ENCODE measurements at regions not wholly inside any gene's neighbourhood (a gene's known extent, or its start where the extent isn't known, plus 50 kb on each side); places are given as distances from the start of the nearest gene placed in this dataset.

- H3K4me3 Mint-ChIP-seq: no peak overlapping the region
- POLR2A ChIA-PET (ENCODE audit: partially characterized antibody): no interaction called here
- H3K9me3 Mint-ChIP-seq: no peaks in the 10 kb centered on the region
- no peak overlapping the region for H3K27ac Mint-ChIP-seq
- Histone ChIP-seq H3K4me1 (ENCODE audit: insufficient read depth, low read length) (no peaks in the 10 kb centered on the region), H3K9me3 (ENCODE audit: control insufficient read depth in 1 of 2, low read length in 2 of 2) (no peaks in the 10 kb centered on the region), H3K36me3 (ENCODE audit: insufficient read depth, low read length) (no peaks in the 10 kb centered on the region), H3K27ac (ENCODE audit: low read depth, low read length) (no peak overlapping the region), H3K27me3 (ENCODE audit: insufficient read depth, low read length) (no peaks in the 10 kb centered on the region), H3K4me3 (ENCODE audit: low read length in 2 of 2) (no peak overlapping the region)
- no peaks in the 10 kb centered on the region for H3K4me1 Mint-ChIP-seq
- intact Hi-C loops (cut with micrococcal nuclease): no loop called here
- no peak for DNase-seq
- peaks cover 3 to 7% of the 10 kb centered on the region in 2 donors for H3K27me3 Mint-ChIP-seq
- no peaks in the 10 kb centered on the region for H3K36me3 Mint-ChIP-seq
- CTCF ChIA-PET (ENCODE audit: partially characterized antibody): no interaction called here
Observed at GRCh38 chr3:40915346-40915865, 283.9 kb upstream of the CTNNB1 start.

- Mint-ChIP-seq H3K4me3 (no peak overlapping the region), H3K36me3 (no peaks in the 10 kb centered on the region), H3K27me3 (no peaks in the 10 kb centered on the region), H3K4me1 (no peaks in the 10 kb centered on the region), H3K27ac (no peak overlapping the region), H3K9me3 (no peaks in the 10 kb centered on the region)
- H3K9me3 ChIP-seq (ENCODE audit: control insufficient read depth in 1 of 2, low read length in 2 of 2): no peaks in the 10 kb centered on the region
- ChIA-PET CTCF (ENCODE audit: partially characterized antibody) (no interaction called here), POLR2A (ENCODE audit: partially characterized antibody) (no interaction called here)
- no peak overlapping the region for H3K27ac ChIP-seq (ENCODE audit: low read depth, low read length)
- DNase-seq: no peak
- H3K27me3 ChIP-seq (ENCODE audit: insufficient read depth, low read length): no peaks in the 10 kb centered on the region
- no peak overlapping the region for H3K4me3 ChIP-seq (ENCODE audit: low read length in 2 of 2)
- no peaks in the 10 kb centered on the region for H3K4me1 ChIP-seq (ENCODE audit: insufficient read depth, low read length)
- intact Hi-C loops (cut with micrococcal nuclease): no loop called here
- H3K36me3 ChIP-seq (ENCODE audit: insufficient read depth, low read length): no peaks in the 10 kb centered on the region
Observed at GRCh38 chr3:40920041-40920440, 279.3 kb upstream of the CTNNB1 start.

DNA sequence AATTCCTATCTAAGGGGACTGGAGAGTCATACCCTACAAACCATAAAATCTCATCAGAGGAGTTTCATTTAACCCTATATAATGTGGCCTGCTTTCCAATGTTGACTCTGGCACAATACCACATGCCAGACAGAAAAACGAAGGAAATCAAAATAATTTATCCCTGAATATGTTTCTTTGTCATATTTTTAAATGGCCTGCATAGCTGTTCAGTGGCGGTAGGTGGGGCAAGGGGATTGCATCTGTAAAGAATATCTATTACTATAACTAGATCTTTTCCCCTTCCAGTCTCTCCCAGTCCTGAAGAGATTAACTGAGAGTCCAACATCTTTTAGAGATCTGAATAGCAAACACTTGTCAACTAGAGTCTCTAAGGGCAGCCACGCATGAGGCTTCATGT, 278.1 kb upstream of the CTNNB1 start:
- no peaks in the 10 kb centered on the region for H3K9me3 ChIP-seq (ENCODE audit: control insufficient read depth in 1 of 2, low read length in 2 of 2)
- ChIA-PET CTCF (ENCODE audit: partially characterized antibody) (no interaction called here), POLR2A (ENCODE audit: partially characterized antibody) (no interaction called here)
- intact Hi-C loops (cut with micrococcal nuclease): no loop called here
- H3K4me1 Mint-ChIP-seq: no peaks in the 10 kb centered on the region
- no peaks in the 10 kb centered on the region for H3K36me3 ChIP-seq (ENCODE audit: insufficient read depth, low read length)
- H3K4me3 ChIP-seq (ENCODE audit: low read length in 2 of 2): no peak overlapping the region
- H3K4me1 ChIP-seq (ENCODE audit: insufficient read depth, low read length): no peaks in the 10 kb centered on the region
- H3K4me3 Mint-ChIP-seq: no peak overlapping the region
- peaks cover 1 to 2% of the 10 kb centered on the region in 2 donors for H3K27me3 Mint-ChIP-seq
- H3K9me3 Mint-ChIP-seq: no peaks in the 10 kb centered on the region
- no peak overlapping the region for H3K27ac ChIP-seq (ENCODE audit: low read depth, low read length)
- no peaks in the 10 kb centered on the region for H3K27me3 ChIP-seq (ENCODE audit: insufficient read depth, low read length)
- H3K36me3 Mint-ChIP-seq: no peaks in the 10 kb centered on the region
- DNase-seq: no peak
- no peak overlapping the region for H3K27ac Mint-ChIP-seq

DNA sequence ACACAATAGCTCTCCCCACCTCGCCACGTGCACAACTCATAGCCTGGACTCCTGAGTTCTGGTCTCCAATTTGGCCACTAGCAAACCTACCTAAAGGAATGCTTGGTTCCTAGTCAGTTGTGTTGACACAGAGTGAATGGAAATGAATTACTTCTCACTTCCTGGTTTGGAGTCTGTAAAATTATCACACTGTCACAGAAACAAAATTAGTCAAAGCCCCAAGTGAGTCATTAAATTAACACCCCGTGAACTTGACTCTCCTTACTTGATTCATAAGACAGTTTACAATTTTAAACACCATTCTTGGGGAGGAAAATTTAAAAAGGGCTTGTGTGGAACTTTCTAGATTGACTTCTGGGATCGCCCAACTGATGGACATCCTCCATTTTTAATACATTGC, 276.2 kb upstream of the CTNNB1 start:
- POLR2A ChIA-PET (ENCODE audit: partially characterized antibody): no interaction called here

GRCh38 chr3:40923651-40924050, 275.7 kb upstream of the CTNNB1 start:
- peaks cover 5 to 6% of the 10 kb centered on the region in 2 donors for H3K27me3 Mint-ChIP-seq
- no peaks in the 10 kb centered on the region for H3K27me3 ChIP-seq (ENCODE audit: insufficient read depth, low read length)

More for the DNA sequence above, 276.2 kb upstream of the CTNNB1 start:
- Histone ChIP-seq H3K36me3 (ENCODE audit: insufficient read depth, low read length) (no peaks in the 10 kb centered on the region), H3K27ac (ENCODE audit: low read depth, low read length) (no peak overlapping the region), H3K4me1 (ENCODE audit: insufficient read depth, low read length) (no peaks in the 10 kb centered on the region), H3K9me3 (ENCODE audit: control insufficient read depth in 1 of 2, low read length in 2 of 2) (no peaks in the 10 kb centered on the region), H3K4me3 (ENCODE audit: low read length in 2 of 2) (no peak overlapping the region), H3K27me3 (ENCODE audit: insufficient read depth, low read length) (no peaks in the 10 kb centered on the region)
- intact Hi-C loops (cut with micrococcal nuclease): no loop called here
- CTCF ChIA-PET (ENCODE audit: partially characterized antibody): no interaction called here
- peaks cover 0 to 4% (median 0%) of the 10 kb centered on the region in 8 donors for H3K9me3 Mint-ChIP-seq
- DNase-seq: no peak
- H3K4me1 Mint-ChIP-seq: no peaks in the 10 kb centered on the region
- H3K4me3 Mint-ChIP-seq: no peak overlapping the region
- H3K27ac Mint-ChIP-seq: no peak overlapping the region
- H3K36me3 Mint-ChIP-seq: peaks cover 0 to 4% of the 10 kb centered on the region in 2 donors
- H3K27me3 Mint-ChIP-seq: peaks cover 5 to 6% of the 10 kb centered on the region in 2 donors

GRCh38 chr3:40924559-40925141, 274.7 kb upstream of the CTNNB1 start:
- no peak overlapping the region for H3K4me3 Mint-ChIP-seq
- H3K9me3 Mint-ChIP-seq: peaks cover 0 to 4% (median 0%) of the 10 kb centered on the region in 8 donors
- H3K9me3 ChIP-seq (ENCODE audit: control insufficient read depth in 1 of 2, low read length in 2 of 2): no peaks in the 10 kb centered on the region
- no peaks in the 10 kb centered on the region for H3K36me3 ChIP-seq (ENCODE audit: insufficient read depth, low read length)
- no peaks in the 10 kb centered on the region for H3K4me1 ChIP-seq (ENCODE audit: insufficient read depth, low read length)
- H3K4me1 Mint-ChIP-seq: no peaks in the 10 kb centered on the region
- ChIA-PET POLR2A (ENCODE audit: partially characterized antibody) (no interaction called here), CTCF (ENCODE audit: partially characterized antibody) (no interaction called here)
- H3K27ac Mint-ChIP-seq: no peak overlapping the region
- peaks cover 0 to 4% of the 10 kb centered on the region in 2 donors for H3K36me3 Mint-ChIP-seq
- no peak overlapping the region for H3K27ac ChIP-seq (ENCODE audit: low read depth, low read length)
- intact Hi-C loops (cut with micrococcal nuclease): no loop called here
- no peak for DNase-seq
- no peak overlapping the region for H3K4me3 ChIP-seq (ENCODE audit: low read length in 2 of 2)
- no peaks in the 10 kb centered on the region for H3K27me3 ChIP-seq (ENCODE audit: insufficient read depth, low read length)
- H3K27me3 Mint-ChIP-seq: peaks cover 5 to 6% of the 10 kb centered on the region in 2 donors

More at GRCh38 chr3:40923651-40924050, 275.7 kb upstream of the CTNNB1 start:
- no peak for DNase-seq
- no peaks in the 10 kb centered on the region for H3K9me3 ChIP-seq (ENCODE audit: control insufficient read depth in 1 of 2, low read length in 2 of 2)
- ChIA-PET POLR2A (ENCODE audit: partially characterized antibody) (no interaction called here), CTCF (ENCODE audit: partially characterized antibody) (no interaction called here)
- no peak overlapping the region for H3K27ac ChIP-seq (ENCODE audit: low read depth, low read length)
- Mint-ChIP-seq H3K9me3 (peaks cover 0 to 4% (median 0%) of the 10 kb centered on the region in 8 donors), H3K27ac (no peak overlapping the region), H3K4me3 (no peak overlapping the region), H3K4me1 (no peaks in the 10 kb centered on the region), H3K36me3 (peaks cover 0 to 4% of the 10 kb centered on the region in 2 donors)
- no peak overlapping the region for H3K4me3 ChIP-seq (ENCODE audit: low read length in 2 of 2)
- no peaks in the 10 kb centered on the region for H3K36me3 ChIP-seq (ENCODE audit: insufficient read depth, low read length)
- intact Hi-C loops (cut with micrococcal nuclease): no loop called here
- no peaks in the 10 kb centered on the region for H3K4me1 ChIP-seq (ENCODE audit: insufficient read depth, low read length)

GRCh38 chr3:40925231-40925630, 274.1 kb upstream of the CTNNB1 start:
- H3K4me1 Mint-ChIP-seq: no peaks in the 10 kb centered on the region
- no peaks in the 10 kb centered on the region for H3K4me1 ChIP-seq (ENCODE audit: insufficient read depth, low read length)
- intact Hi-C loops (cut with micrococcal nuclease): no loop called here
- peaks cover 0 to 4% of the 10 kb centered on the region in 2 donors for H3K36me3 Mint-ChIP-seq
- peaks cover 5 to 7% of the 10 kb centered on the region in 2 donors for H3K27me3 Mint-ChIP-seq
- H3K27me3 ChIP-seq (ENCODE audit: insufficient read depth, low read length): no peaks in the 10 kb centered on the region
- H3K4me3 Mint-ChIP-seq: no peak overlapping the region
- H3K27ac Mint-ChIP-seq: no peak overlapping the region
- peaks cover 0 to 5% (median 2%) of the 10 kb centered on the region in 8 donors for H3K9me3 Mint-ChIP-seq
- no peak overlapping the region for H3K27ac ChIP-seq (ENCODE audit: low read depth, low read length)
- ChIA-PET CTCF (ENCODE audit: partially characterized antibody) (no interaction called here), POLR2A (ENCODE audit: partially characterized antibody) (no interaction called here)
- no peaks in the 10 kb centered on the region for H3K9me3 ChIP-seq (ENCODE audit: control insufficient read depth in 1 of 2, low read length in 2 of 2)
- no peak for DNase-seq
- H3K36me3 ChIP-seq (ENCODE audit: insufficient read depth, low read length): no peaks in the 10 kb centered on the region
- no peak overlapping the region for H3K4me3 ChIP-seq (ENCODE audit: low read length in 2 of 2)
